WTC11 (cell line): ENCODE measurements at regions not wholly inside any gene's neighbourhood (a gene's known extent, or its start where the extent isn't known, plus 50 kb on each side); places are given as distances from the start of the nearest gene placed in this dataset.

Experiments
- ATAC-seq: fragments of 200-7000 bp; cut with Tn5 transposase; 2 replicates; pipeline ENCODE4 v1.10.0; 2021; ENCODE audit warnings: mild to moderate bottlenecking, moderate library complexity
- CTCF ChIA-PET: fragments of 300-600 bp; sonication (Branson Sonifier 250); formaldehyde crosslinking; loops from one replicate; lab custom pipeline; 2021; ENCODE audit warnings: antibody characterized with exemption; lab: Charles Lee
- POLR2A ChIA-PET: fragments of 350-600 bp; sonication (Branson Sonifier 250); formaldehyde crosslinking; loops from one replicate; lab custom pipeline; 2021; ENCODE audit warnings: antibody characterized with exemption; lab: Charles Lee
- DNase-seq: peaks from one replicate; pipeline ENCODE4 v3.0.0; 2021; ENCODE audit warnings: low spot score
- H3K27ac Mint-ChIP-seq: 2 replicates; pipeline ENCODE4 v1.8.0; 2021; ENCODE audit warnings: mixed read lengths
- H3K27me3 Mint-ChIP-seq: 2 replicates; pipeline ENCODE4 v1.8.0; 2021; ENCODE audit warnings: low read depth, mild to moderate bottlenecking, moderate library complexity, mixed read lengths
- H3K36me3 Mint-ChIP-seq: 2 replicates; pipeline ENCODE4 v1.8.0; 2021; ENCODE audit warnings: mixed read lengths
- H3K4me1 Mint-ChIP-seq: 2 replicates; pipeline ENCODE4 v1.8.0; 2022; ENCODE audit warnings: mixed read lengths
- H3K4me3 Mint-ChIP-seq: 2 replicates; pipeline ENCODE4 v1.8.0; 2021; ENCODE audit warnings: mild to moderate bottlenecking, moderate library complexity, mixed read lengths
- H3K9me3 Mint-ChIP-seq: 2 replicates; pipeline ENCODE4 v1.8.0; 2021; ENCODE audit warnings: mixed read lengths
- FOXJ3 ChIP-seq: sonication (generic); formaldehyde crosslinking; IDR thresholded peaks from 2 replicates; pipeline ENCODE4 v1.9.0; 2021; ENCODE audit warnings: missing genetic modification reagents, mild to moderate bottlenecking, borderline replicate concordance
- GRHL2 ChIP-seq: fragments of 250-450 bp; sonication (Bioruptor Pico); IDR thresholded peaks from 2 replicates; pipeline ENCODE4 v1.8.0; 2022; ENCODE audit warnings: mild to moderate bottlenecking, moderate library complexity; ENCODE audit not compliant: insufficient replicate concordance, severe bottlenecking
- JAZF1 ChIP-seq: fragments of 250-450 bp; sonication (Bioruptor Pico); IDR thresholded peaks from 2 replicates; pipeline ENCODE4 v1.9.0; 2021; ENCODE audit warnings: moderate library complexity, mild to moderate bottlenecking, inconsistent platforms
- JUN ChIP-seq: sonication (generic); formaldehyde crosslinking; IDR thresholded peaks from 2 replicates; pipeline ENCODE4 v1.8.0; 2023; ENCODE audit warnings: mild to moderate bottlenecking, missing genetic modification reagents
- TEAD1 ChIP-seq: sonication (generic); formaldehyde crosslinking; IDR thresholded peaks from 2 replicates; pipeline ENCODE4 v1.8.0; 2022; ENCODE audit warnings: mild to moderate bottlenecking, missing genetic modification reagents
- ZNF138 ChIP-seq: sonication (generic); formaldehyde crosslinking; conservative IDR thresholded peaks from 2 replicates; pipeline ENCODE4 v1.8.1; 2022; ENCODE audit warnings: mild to moderate bottlenecking, moderate library complexity, missing genetic modification reagents
- TF ChIP-seq, protein P1 (sequence below): fragments of 250-450 bp; sonication (Bioruptor Pico); IDR thresholded peaks from 2 replicates; pipeline ENCODE4 v1.9.0; 2021; ENCODE audit warnings: mild to moderate bottlenecking
- TF ChIP-seq, protein P2 (sequence below): fragments of 200-600 bp; IDR thresholded peaks from 2 replicates; pipeline ENCODE4 v1.8.0; 2022; ENCODE audit warnings: antibody characterized with exemption
- TF ChIP-seq, protein P3 (sequence below): fragments of 250-450 bp; sonication (Bioruptor Pico); IDR thresholded peaks from 2 replicates; pipeline ENCODE4 v1.9.0; 2021; ENCODE audit warnings: mild to moderate bottlenecking
- TF ChIP-seq, protein P4 (sequence below): sonication (generic); formaldehyde crosslinking; IDR thresholded peaks from 2 replicates; pipeline ENCODE4 v1.8.0; 2023; ENCODE audit warnings: missing genetic modification reagents, mild to moderate bottlenecking, borderline replicate concordance
- TF ChIP-seq, protein P5 (sequence below): sonication (generic); formaldehyde crosslinking; IDR thresholded peaks from 2 replicates; pipeline ENCODE4 v1.8.1; 2023; ENCODE audit warnings: mild to moderate bottlenecking, moderate library complexity, missing genetic modification reagents
- TF ChIP-seq, protein P6 (sequence below): sonication (generic); formaldehyde crosslinking; IDR thresholded peaks from 2 replicates; pipeline ENCODE4 v1.8.1; 2022; ENCODE audit warnings: mild to moderate bottlenecking, moderate library complexity, missing genetic modification reagents
- TF ChIP-seq, protein P7 (sequence below): sonication (generic); formaldehyde crosslinking; IDR thresholded peaks from 2 replicates; pipeline ENCODE4 v1.8.1; 2023; ENCODE audit warnings: mild to moderate bottlenecking, missing genetic modification reagents, borderline replicate concordance
- TF ChIP-seq, protein P8 (sequence below): sonication (generic); formaldehyde crosslinking; IDR thresholded peaks from 2 replicates; pipeline ENCODE4 v1.8.0; 2022; ENCODE audit warnings: mild to moderate bottlenecking, missing genetic modification reagents

DNA sequence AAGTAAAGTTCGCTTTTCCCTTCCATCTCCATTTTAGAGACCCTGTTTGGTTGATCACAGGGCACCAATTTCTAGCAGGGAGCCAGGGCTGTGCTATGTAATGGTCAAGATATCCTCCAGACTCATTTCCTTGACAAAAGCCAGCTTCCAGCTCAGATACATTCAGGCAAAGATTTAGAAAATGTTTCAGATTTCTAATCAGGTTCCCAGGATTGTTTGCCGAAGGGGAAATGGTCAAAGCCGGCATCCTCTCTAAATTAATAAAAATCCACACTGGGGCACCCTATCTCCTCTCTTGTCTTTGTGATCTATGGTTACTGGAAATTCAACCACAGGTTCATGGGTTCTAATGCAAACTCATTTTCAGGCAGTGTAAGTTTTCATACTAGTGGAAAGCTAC, 686.8 kb upstream of the KIF2B start (continued):
- TF ChIP-seq, protein P1, sequence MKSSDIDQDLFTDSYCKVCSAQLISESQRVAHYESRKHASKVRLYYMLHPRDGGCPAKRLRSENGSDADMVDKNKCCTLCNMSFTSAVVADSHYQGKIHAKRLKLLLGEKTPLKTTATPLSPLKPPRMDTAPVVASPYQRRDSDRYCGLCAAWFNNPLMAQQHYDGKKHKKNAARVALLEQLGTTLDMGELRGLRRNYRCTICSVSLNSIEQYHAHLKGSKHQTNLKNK = no peak
- TF ChIP-seq, protein P2, sequence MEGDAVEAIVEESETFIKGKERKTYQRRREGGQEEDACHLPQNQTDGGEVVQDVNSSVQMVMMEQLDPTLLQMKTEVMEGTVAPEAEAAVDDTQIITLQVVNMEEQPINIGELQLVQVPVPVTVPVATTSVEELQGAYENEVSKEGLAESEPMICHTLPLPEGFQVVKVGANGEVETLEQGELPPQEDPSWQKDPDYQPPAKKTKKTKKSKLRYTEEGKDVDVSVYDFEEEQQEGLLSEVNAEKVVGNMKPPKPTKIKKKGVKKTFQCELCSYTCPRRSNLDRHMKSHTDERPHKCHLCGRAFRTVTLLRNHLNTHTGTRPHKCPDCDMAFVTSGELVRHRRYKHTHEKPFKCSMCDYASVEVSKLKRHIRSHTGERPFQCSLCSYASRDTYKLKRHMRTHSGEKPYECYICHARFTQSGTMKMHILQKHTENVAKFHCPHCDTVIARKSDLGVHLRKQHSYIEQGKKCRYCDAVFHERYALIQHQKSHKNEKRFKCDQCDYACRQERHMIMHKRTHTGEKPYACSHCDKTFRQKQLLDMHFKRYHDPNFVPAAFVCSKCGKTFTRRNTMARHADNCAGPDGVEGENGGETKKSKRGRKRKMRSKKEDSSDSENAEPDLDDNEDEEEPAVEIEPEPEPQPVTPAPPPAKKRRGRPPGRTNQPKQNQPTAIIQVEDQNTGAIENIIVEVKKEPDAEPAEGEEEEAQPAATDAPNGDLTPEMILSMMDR = no peak
- TF ChIP-seq JUN (CRISPR knock-in tag) = no peak
- TF ChIP-seq, protein P3, sequence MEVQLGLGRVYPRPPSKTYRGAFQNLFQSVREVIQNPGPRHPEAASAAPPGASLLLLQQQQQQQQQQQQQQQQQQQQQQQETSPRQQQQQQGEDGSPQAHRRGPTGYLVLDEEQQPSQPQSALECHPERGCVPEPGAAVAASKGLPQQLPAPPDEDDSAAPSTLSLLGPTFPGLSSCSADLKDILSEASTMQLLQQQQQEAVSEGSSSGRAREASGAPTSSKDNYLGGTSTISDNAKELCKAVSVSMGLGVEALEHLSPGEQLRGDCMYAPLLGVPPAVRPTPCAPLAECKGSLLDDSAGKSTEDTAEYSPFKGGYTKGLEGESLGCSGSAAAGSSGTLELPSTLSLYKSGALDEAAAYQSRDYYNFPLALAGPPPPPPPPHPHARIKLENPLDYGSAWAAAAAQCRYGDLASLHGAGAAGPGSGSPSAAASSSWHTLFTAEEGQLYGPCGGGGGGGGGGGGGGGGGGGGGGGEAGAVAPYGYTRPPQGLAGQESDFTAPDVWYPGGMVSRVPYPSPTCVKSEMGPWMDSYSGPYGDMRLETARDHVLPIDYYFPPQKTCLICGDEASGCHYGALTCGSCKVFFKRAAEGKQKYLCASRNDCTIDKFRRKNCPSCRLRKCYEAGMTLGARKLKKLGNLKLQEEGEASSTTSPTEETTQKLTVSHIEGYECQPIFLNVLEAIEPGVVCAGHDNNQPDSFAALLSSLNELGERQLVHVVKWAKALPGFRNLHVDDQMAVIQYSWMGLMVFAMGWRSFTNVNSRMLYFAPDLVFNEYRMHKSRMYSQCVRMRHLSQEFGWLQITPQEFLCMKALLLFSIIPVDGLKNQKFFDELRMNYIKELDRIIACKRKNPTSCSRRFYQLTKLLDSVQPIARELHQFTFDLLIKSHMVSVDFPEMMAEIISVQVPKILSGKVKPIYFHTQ (CRISPR knock-in tag) = no peak
- TF ChIP-seq, protein P4, sequence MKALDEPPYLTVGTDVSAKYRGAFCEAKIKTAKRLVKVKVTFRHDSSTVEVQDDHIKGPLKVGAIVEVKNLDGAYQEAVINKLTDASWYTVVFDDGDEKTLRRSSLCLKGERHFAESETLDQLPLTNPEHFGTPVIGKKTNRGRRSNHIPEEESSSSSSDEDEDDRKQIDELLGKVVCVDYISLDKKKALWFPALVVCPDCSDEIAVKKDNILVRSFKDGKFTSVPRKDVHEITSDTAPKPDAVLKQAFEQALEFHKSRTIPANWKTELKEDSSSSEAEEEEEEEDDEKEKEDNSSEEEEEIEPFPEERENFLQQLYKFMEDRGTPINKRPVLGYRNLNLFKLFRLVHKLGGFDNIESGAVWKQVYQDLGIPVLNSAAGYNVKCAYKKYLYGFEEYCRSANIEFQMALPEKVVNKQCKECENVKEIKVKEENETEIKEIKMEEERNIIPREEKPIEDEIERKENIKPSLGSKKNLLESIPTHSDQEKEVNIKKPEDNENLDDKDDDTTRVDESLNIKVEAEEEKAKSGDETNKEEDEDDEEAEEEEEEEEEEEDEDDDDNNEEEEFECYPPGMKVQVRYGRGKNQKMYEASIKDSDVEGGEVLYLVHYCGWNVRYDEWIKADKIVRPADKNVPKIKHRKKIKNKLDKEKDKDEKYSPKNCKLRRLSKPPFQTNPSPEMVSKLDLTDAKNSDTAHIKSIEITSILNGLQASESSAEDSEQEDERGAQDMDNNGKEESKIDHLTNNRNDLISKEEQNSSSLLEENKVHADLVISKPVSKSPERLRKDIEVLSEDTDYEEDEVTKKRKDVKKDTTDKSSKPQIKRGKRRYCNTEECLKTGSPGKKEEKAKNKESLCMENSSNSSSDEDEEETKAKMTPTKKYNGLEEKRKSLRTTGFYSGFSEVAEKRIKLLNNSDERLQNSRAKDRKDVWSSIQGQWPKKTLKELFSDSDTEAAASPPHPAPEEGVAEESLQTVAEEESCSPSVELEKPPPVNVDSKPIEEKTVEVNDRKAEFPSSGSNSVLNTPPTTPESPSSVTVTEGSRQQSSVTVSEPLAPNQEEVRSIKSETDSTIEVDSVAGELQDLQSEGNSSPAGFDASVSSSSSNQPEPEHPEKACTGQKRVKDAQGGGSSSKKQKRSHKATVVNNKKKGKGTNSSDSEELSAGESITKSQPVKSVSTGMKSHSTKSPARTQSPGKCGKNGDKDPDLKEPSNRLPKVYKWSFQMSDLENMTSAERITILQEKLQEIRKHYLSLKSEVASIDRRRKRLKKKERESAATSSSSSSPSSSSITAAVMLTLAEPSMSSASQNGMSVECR = no peak
- TF ChIP-seq, all 79 proteins: peak for 0

DNA sequence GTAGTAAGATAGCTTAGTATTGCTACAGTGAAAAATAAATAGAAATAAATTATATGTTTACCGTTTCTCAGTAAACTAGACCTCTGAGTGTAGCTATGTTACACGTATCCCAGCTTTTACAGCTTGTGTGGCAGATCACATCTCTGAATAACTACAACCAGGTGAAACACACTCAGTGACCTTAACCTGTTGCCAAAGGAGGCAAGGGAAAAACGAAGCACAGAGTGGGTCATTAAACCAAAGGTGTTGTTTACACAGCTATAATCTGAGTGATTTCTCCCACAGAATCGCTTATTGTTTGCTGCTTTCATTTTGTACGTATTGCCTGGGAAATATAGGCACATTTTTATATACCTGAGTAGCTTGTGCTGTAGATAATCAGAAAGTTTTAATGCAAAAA, 688.2 kb upstream of the KIF2B start:
- no peak overlapping the region for H3K4me3 Mint-ChIP-seq
- TF ChIP-seq, protein P3 (CRISPR knock-in tag) = no peak
- TF ChIP-seq GRHL2 (CRISPR knock-in tag) = no peak
- no peak for TF ChIP-seq ZNF138 (CRISPR knock-in tag)
- no peak for TF ChIP-seq JAZF1
- TF ChIP-seq, protein P5, sequence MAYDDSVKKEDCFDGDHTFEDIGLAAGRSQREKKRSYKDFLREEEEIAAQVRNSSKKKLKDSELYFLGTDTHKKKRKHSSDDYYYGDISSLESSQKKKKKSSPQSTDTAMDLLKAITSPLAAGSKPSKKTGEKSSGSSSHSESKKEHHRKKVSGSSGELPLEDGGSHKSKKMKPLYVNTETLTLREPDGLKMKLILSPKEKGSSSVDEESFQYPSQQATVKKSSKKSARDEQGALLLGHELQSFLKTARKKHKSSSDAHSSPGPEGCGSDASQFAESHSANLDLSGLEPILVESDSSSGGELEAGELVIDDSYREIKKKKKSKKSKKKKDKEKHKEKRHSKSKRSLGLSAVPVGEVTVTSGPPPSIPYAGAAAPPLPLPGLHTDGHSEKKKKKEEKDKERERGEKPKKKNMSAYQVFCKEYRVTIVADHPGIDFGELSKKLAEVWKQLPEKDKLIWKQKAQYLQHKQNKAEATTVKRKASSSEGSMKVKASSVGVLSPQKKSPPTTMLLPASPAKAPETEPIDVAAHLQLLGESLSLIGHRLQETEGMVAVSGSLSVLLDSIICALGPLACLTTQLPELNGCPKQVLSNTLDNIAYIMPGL = no peak
- TF ChIP-seq TEAD1 (CRISPR knock-in tag) = no peak
- TF ChIP-seq FOXJ3 (CRISPR knock-in tag) = no peak
- TF ChIP-seq, protein P6, sequence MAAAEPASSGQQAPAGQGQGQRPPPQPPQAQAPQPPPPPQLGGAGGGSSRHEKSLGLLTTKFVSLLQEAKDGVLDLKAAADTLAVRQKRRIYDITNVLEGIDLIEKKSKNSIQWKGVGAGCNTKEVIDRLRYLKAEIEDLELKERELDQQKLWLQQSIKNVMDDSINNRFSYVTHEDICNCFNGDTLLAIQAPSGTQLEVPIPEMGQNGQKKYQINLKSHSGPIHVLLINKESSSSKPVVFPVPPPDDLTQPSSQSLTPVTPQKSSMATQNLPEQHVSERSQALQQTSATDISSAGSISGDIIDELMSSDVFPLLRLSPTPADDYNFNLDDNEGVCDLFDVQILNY = no peak
- TF ChIP-seq, protein P7, sequence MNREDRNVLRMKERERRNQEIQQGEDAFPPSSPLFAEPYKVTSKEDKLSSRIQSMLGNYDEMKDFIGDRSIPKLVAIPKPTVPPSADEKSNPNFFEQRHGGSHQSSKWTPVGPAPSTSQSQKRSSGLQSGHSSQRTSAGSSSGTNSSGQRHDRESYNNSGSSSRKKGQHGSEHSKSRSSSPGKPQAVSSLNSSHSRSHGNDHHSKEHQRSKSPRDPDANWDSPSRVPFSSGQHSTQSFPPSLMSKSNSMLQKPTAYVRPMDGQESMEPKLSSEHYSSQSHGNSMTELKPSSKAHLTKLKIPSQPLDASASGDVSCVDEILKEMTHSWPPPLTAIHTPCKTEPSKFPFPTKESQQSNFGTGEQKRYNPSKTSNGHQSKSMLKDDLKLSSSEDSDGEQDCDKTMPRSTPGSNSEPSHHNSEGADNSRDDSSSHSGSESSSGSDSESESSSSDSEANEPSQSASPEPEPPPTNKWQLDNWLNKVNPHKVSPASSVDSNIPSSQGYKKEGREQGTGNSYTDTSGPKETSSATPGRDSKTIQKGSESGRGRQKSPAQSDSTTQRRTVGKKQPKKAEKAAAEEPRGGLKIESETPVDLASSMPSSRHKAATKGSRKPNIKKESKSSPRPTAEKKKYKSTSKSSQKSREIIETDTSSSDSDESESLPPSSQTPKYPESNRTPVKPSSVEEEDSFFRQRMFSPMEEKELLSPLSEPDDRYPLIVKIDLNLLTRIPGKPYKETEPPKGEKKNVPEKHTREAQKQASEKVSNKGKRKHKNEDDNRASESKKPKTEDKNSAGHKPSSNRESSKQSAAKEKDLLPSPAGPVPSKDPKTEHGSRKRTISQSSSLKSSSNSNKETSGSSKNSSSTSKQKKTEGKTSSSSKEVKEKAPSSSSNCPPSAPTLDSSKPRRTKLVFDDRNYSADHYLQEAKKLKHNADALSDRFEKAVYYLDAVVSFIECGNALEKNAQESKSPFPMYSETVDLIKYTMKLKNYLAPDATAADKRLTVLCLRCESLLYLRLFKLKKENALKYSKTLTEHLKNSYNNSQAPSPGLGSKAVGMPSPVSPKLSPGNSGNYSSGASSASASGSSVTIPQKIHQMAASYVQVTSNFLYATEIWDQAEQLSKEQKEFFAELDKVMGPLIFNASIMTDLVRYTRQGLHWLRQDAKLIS (CRISPR knock-in tag) = no peak
- TF ChIP-seq, protein P8, sequence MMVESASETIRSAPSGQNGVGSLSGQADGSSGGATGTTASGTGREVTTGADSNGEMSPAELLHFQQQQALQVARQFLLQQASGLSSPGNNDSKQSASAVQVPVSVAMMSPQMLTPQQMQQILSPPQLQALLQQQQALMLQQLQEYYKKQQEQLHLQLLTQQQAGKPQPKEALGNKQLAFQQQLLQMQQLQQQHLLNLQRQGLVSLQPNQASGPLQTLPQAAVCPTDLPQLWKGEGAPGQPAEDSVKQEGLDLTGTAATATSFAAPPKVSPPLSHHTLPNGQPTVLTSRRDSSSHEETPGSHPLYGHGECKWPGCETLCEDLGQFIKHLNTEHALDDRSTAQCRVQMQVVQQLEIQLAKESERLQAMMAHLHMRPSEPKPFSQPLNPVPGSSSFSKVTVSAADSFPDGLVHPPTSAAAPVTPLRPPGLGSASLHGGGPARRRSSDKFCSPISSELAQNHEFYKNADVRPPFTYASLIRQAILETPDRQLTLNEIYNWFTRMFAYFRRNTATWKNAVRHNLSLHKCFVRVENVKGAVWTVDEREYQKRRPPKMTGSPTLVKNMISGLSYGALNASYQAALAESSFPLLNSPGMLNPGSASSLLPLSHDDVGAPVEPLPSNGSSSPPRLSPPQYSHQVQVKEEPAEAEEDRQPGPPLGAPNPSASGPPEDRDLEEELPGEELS (CRISPR knock-in tag) = no peak
- CTCF ChIA-PET = no interaction called here
- ATAC-seq (no peak), DNase-seq (no peak)
- peaks cover 11% of the 10 kb centered on the region for H3K9me3 Mint-ChIP-seq
- POLR2A ChIA-PET = no interaction called here
- peaks cover 7% of the 10 kb centered on the region for H3K36me3 Mint-ChIP-seq
- H3K27me3 Mint-ChIP-seq = no peaks in the 10 kb centered on the region
- H3K27ac Mint-ChIP-seq = no peak overlapping the region
- peaks cover 9% of the 10 kb centered on the region for H3K4me1 Mint-ChIP-seq
